ENCODE measurements at regions not wholly inside any gene's neighbourhood (a gene's known extent, or its start where the extent isn't known, plus 50 kb on each side); places are given as distances from the start of the nearest gene placed in this dataset.

GRCh38 chr10:125300937-125301336, 140.6 kb upstream of the CTBP2 start:
- TF ChIP-seq CTCF (conservative IDR thresholded peaks at IDR 0.05), result no peak
- no peak for TF ChIP-seq ZFX (IDR thresholded peaks at IDR 0.05)
